ENCODE measurements at regions not wholly inside any gene's neighbourhood (a gene's known extent, or its start where the extent isn't known, plus 50 kb on each side); places are given as distances from the start of the nearest gene placed in this dataset.

- Histone ChIP-seq H3K4me3 (no peak overlapping the region), H3K27ac (no peak overlapping the region), H3K36me3 (ENCODE audit: insufficient read depth, low read length) (no peaks in the 10 kb centered on the region), H3K9me3 (ENCODE audit: low read depth, low read length) (no peaks in the 10 kb centered on the region), H3K9ac (ENCODE audit: insufficient read length) (no peak overlapping the region)
- TF ChIP-seq EZH2 (IDR thresholded peaks at IDR 0.05) (no peak), POLR2AphosphoS5 (IDR thresholded peaks at IDR 0.05; ENCODE audit: borderline replicate concordance, low read depth, low read length) (no peak), FOXP2 (optimal IDR thresholded peaks at IDR 0.05; ENCODE audit: control extremely low read depth, extremely low read length, insufficient read depth) (no peak)
- no peak for DNase-seq (ENCODE audit: low read depth, low spot score)
Observed at GRCh38 chr18:47399475-47399874, 148.0 kb upstream of the SKOR2 start.

- Histone ChIP-seq H3K9me3 (ENCODE audit: low read depth, low read length) (no peaks in the 10 kb centered on the region), H3K9ac (ENCODE audit: insufficient read length) (no peak overlapping the region), H3K27ac (no peak overlapping the region), H3K4me3 (no peak overlapping the region), H3K36me3 (ENCODE audit: insufficient read depth, low read length) (no peaks in the 10 kb centered on the region)
- no peak for TF ChIP-seq EZH2 (IDR thresholded peaks at IDR 0.05)
- peak; percentile 2 for DNase-seq (ENCODE audit: low read depth, low spot score)
Observed at GRCh38 chr18:47397671-47398319, 146.3 kb upstream of the SKOR2 start.

- no peak for DNase-seq (ENCODE audit: low read depth, low spot score)
- Histone ChIP-seq H3K9ac (ENCODE audit: insufficient read length) (no peak overlapping the region), H3K27ac (no peak overlapping the region), H3K9me3 (ENCODE audit: low read depth, low read length) (no peaks in the 10 kb centered on the region), H3K36me3 (ENCODE audit: insufficient read depth, low read length) (no peaks in the 10 kb centered on the region), H3K4me3 (no peak overlapping the region)
- TF ChIP-seq POLR2AphosphoS5 (IDR thresholded peaks at IDR 0.05; ENCODE audit: borderline replicate concordance, low read depth, low read length) (no peak), FOXP2 (optimal IDR thresholded peaks at IDR 0.05; ENCODE audit: control extremely low read depth, extremely low read length, insufficient read depth) (no peak), EZH2 (IDR thresholded peaks at IDR 0.05) (no peak)
Observed at GRCh38 chr18:47391665-47392064, 140.2 kb upstream of the SKOR2 start.

- Histone ChIP-seq H3K27ac (no peak overlapping the region), H3K4me3 (no peak overlapping the region), H3K9me3 (ENCODE audit: low read depth, low read length) (no peaks in the 10 kb centered on the region), H3K9ac (ENCODE audit: insufficient read length) (no peak overlapping the region), H3K36me3 (ENCODE audit: insufficient read depth, low read length) (no peaks in the 10 kb centered on the region)
- DNase-seq (ENCODE audit: low read depth, low spot score) = no peak
- TF ChIP-seq FOXP2 (optimal IDR thresholded peaks at IDR 0.05; ENCODE audit: control extremely low read depth, extremely low read length, insufficient read depth) = no peak
- TF ChIP-seq POLR2AphosphoS5 (IDR thresholded peaks at IDR 0.05; ENCODE audit: borderline replicate concordance, low read depth, low read length) = no peak
- no peak for TF ChIP-seq EZH2 (IDR thresholded peaks at IDR 0.05)
Observed at GRCh38 chr18:47390410-47391024, 139.1 kb upstream of the SKOR2 start.

GRCh38 chr18:47389210-47389609, 137.8 kb upstream of the SKOR2 start:
- Histone ChIP-seq H3K36me3 (ENCODE audit: insufficient read depth, low read length) (no peaks in the 10 kb centered on the region), H3K4me3 (no peak overlapping the region), H3K27ac (no peak overlapping the region), H3K9ac (ENCODE audit: insufficient read length) (no peak overlapping the region), H3K9me3 (ENCODE audit: low read depth, low read length) (no peaks in the 10 kb centered on the region)
- no peak for DNase-seq (ENCODE audit: low read depth, low spot score)
- TF ChIP-seq FOXP2 (optimal IDR thresholded peaks at IDR 0.05; ENCODE audit: control extremely low read depth, extremely low read length, insufficient read depth) (no peak), EZH2 (IDR thresholded peaks at IDR 0.05) (no peak), POLR2AphosphoS5 (IDR thresholded peaks at IDR 0.05; ENCODE audit: borderline replicate concordance, low read depth, low read length) (no peak)

- Histone ChIP-seq H3K4me3 (no peak overlapping the region), H3K27ac (no peak overlapping the region), H3K9ac (ENCODE audit: insufficient read length) (no peak overlapping the region), H3K9me3 (ENCODE audit: low read depth, low read length) (no peaks in the 10 kb centered on the region), H3K36me3 (ENCODE audit: insufficient read depth, low read length) (no peaks in the 10 kb centered on the region)
- DNase-seq (ENCODE audit: low read depth, low spot score) = no peak
- TF ChIP-seq FOXP2 (optimal IDR thresholded peaks at IDR 0.05; ENCODE audit: control extremely low read depth, extremely low read length, insufficient read depth) (no peak), EZH2 (IDR thresholded peaks at IDR 0.05) (no peak), POLR2AphosphoS5 (IDR thresholded peaks at IDR 0.05; ENCODE audit: borderline replicate concordance, low read depth, low read length) (no peak)
Observed at GRCh38 chr18:47387864-47388263, 136.4 kb upstream of the SKOR2 start.

GRCh38 chr18:47383729-47384128, 132.3 kb upstream of the SKOR2 start:
- DNase-seq (ENCODE audit: low read depth, low spot score) = no peak
- H3K9ac ChIP-seq (ENCODE audit: insufficient read length) = no peak overlapping the region
- H3K4me3 ChIP-seq = no peak overlapping the region
- no peaks in the 10 kb centered on the region for H3K9me3 ChIP-seq (ENCODE audit: low read depth, low read length)
- no peak for TF ChIP-seq EZH2 (IDR thresholded peaks at IDR 0.05)
- H3K36me3 ChIP-seq (ENCODE audit: insufficient read depth, low read length) = no peaks in the 10 kb centered on the region
- no peak overlapping the region for H3K27ac ChIP-seq

- no peak overlapping the region for H3K27ac ChIP-seq
- no peak overlapping the region for H3K9ac ChIP-seq (ENCODE audit: insufficient read length)
- no peak for DNase-seq (ENCODE audit: low read depth, low spot score)
- TF ChIP-seq EZH2 (IDR thresholded peaks at IDR 0.05) (no peak), FOXP2 (optimal IDR thresholded peaks at IDR 0.05; ENCODE audit: control extremely low read depth, extremely low read length, insufficient read depth) (no peak), POLR2AphosphoS5 (IDR thresholded peaks at IDR 0.05; ENCODE audit: borderline replicate concordance, low read depth, low read length) (no peak)
- no peaks in the 10 kb centered on the region for H3K9me3 ChIP-seq (ENCODE audit: low read depth, low read length)
- H3K4me3 ChIP-seq = no peak overlapping the region
- no peaks in the 10 kb centered on the region for H3K36me3 ChIP-seq (ENCODE audit: insufficient read depth, low read length)
Observed at GRCh38 chr18:47381975-47382570, 130.6 kb upstream of the SKOR2 start.

GRCh38 chr18:47380153-47380552, 128.7 kb upstream of the SKOR2 start:
- no peak for DNase-seq (ENCODE audit: low read depth, low spot score)

More at GRCh38 chr18:47380153-47380552, 128.7 kb upstream of the SKOR2 start:
- TF ChIP-seq POLR2AphosphoS5 (IDR thresholded peaks at IDR 0.05; ENCODE audit: borderline replicate concordance, low read depth, low read length) (no peak), FOXP2 (optimal IDR thresholded peaks at IDR 0.05; ENCODE audit: control extremely low read depth, extremely low read length, insufficient read depth) (no peak), EZH2 (IDR thresholded peaks at IDR 0.05) (no peak)
- H3K4me3 ChIP-seq = no peak overlapping the region
- no peak overlapping the region for H3K27ac ChIP-seq
- no peaks in the 10 kb centered on the region for H3K36me3 ChIP-seq (ENCODE audit: insufficient read depth, low read length)
- H3K9ac ChIP-seq (ENCODE audit: insufficient read length) = no peak overlapping the region
- H3K9me3 ChIP-seq (ENCODE audit: low read depth, low read length) = no peaks in the 10 kb centered on the region
